ENCODE measurements at regions not wholly inside any gene's neighbourhood (a gene's known extent, or its start where the extent isn't known, plus 50 kb on each side); places are given as distances from the start of the nearest gene placed in this dataset.
"Not testable (repeated sequence)": the region's sequence is repeated elsewhere in the genome, so short reads cannot be mapped to it uniquely, and the experiment has no call there.

DNA sequence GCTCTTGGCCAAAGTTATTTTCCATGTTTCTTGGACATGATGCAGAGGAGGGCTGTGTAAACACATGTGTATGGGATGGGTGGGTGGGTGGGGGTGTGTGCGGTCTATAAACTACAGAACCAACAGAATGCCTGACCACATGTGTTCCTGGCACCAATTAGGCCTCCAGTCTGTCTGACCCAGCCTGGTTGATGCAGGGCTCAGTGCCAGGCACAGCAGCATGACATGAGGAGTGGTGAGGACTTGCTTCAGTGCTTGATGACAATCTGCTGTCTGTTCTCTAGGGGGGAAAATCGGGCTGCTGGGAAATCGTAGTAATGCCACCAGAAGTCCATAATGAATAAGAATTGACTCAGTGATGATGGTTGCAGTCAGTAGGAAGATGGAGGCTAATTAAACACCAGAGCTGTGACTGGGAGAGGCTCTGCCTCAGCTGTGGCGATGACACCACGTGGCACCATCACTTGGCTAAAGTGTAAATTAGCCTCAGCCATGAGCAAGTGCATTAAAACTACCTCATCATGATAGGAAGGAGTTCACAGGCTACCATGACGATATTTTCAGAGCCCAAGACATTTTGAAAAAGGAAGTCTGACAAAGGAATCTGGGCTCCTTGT lies 260.1 kb upstream of the PODXL start:
- DNase-seq (ENCODE audit: low read depth in 4 of 4, low spot score in 3 of 4), result no peak

DNA sequence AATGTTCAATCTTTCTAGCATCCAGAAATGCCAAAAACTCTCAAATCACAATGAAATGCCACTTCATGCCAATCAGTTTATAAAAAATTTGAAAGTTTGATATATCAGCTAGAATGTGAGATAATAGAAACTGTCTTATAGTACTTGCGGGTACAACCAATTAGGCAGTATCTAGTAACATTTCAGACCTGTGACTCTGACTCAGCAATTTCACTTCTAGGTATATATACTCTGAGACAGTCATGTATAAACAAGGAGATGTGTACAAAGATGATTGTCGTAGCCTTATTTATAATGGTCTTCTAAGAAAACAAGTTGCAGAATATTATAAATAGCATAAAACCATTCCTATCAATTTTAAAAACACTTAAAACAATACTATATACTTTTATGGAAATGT lies 252.3 kb upstream of the PODXL start:
- DNase-seq (ENCODE audit: low read depth in 4 of 4, low spot score in 3 of 4), result no peak

DNA sequence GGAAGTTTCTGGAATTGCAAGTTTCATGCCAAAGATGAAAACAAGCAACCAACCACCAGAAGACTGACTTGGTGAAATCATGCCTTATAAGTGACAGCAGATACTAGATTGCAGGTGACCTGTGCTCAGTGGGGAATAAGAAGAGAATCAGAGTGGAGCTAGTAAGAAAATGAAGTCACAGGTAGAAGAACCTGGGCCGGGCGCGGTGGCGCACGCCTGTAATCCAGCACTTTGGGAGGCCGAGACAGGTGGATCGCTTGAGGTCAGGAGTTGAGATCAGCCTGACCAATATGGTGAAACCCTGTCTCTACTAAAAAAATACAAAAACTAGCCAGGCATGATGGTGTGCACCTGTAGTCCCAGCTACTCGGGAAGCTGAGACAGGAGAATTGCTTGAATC lies 251.7 kb upstream of the PODXL start:
- not testable (repeated sequence) for DNase-seq (ENCODE audit: low read depth in 4 of 4, low spot score in 3 of 4)

DNA sequence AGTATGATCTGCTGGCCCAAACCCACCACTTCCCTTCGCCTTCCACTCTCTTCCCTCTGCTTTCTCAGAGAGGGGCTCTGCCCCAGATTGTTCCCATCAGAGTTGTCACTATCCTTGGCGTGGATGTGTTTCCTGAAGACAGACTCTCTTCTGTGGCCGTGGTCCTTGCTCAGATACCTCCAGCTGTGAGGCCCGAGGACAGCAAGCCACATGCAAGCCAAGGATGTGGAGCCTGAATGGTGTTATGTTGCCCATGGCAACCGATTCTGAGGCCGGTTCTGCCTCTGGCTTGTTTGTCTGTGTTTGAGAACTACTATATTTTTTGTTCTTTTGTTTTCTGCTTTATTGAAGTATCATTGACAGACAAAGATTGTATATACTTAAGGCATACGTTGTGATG lies 247.4 kb upstream of the PODXL start:
- no peak for DNase-seq (ENCODE audit: low read depth in 4 of 4, low spot score in 3 of 4)

DNA sequence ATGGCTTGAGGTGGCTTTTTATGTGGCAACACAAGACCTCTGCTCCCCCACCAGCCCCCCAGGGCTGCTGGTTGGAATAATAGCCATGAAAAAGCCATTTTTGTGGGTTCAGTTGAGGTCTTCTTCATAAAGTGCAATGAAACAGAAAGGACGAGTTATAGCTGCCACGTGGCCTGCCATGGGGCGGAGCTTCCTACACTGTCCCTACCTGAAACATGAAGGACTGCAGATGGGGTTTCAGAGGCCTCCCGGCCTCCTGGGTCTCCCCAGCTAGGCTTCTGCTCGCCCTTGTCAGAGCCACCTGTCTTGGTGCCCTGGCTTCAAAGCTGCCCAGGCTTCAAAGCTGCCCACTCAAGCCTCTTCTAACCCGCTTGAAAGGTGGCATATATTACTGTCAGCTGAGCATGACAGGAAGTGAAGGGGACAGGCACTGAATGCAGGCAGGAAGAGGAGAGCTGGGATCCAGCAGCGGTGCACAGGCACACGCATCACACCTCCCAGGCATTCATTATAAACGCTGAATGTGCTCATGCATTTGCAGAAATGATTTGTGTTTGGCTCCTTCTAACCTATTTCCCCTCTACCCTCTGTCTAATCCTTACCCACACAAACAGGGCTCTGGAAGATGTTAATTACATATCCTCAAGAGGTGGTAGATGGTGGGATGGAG lies 245.9 kb upstream of the PODXL start:
- DNase-seq (ENCODE audit: low read depth in 4 of 4, low spot score in 3 of 4), result no peak

DNA sequence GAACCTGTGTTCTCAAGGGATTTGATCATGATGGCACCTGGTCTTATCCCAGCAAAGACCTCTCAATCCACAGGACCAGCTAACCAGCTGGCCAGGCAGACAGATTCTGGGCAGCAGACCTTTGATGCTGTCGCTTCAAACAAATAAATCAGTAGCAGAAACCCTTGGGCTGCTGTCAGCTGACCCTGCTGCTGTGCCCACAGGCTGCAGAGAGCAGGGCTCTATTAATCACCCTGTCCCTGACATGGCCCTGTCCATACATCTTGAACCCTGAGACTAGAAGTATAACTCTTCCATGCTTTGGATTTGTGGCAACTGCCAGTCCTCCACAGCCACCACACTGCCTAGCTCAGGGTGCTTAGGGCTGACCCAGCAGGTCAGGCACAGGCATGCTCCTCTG lies 244.1 kb upstream of the PODXL start:
- no peak for DNase-seq (ENCODE audit: low read depth in 4 of 4, low spot score in 3 of 4)

DNA sequence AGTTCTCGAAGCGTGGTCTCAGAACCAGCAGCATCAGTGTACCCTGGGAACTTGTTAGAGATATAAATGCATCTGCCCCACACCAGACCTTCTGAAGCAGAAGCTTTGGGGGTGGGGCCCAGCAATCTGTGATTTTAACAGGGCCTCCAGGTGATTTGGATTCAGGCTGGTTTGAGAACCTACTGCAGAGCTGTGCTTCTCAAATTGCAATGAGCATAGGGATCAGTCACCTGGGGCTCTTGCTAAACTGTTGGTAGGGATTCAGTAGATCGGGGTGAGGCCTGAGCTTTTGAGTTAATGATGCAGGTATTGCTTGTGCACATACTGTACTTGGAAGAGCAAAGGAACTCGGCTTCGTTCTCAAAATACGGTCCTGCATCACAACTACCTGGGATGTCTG lies 243.6 kb upstream of the PODXL start:
- DNase-seq (ENCODE audit: low read depth in 4 of 4, low spot score in 3 of 4), result no peak

DNA sequence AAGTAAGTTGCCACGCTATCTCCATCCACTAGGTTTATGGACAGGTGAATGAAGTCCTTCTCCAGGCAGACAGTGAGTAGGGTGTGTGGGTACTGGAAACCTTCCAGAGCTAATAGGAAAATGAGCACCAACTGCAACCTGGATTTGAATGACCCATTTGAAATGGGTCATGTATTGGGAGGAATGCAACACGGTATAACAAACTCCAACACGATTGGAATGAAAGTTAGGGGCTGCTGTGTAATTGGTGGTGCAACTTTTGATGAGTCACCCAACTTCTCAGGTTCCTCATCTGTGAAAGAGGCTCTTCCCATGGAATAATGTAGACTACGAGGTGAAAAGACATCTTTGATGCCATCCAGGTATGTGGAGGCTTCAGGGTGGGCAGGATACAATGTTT lies 241.4 kb upstream of the PODXL start:
- DNase-seq (ENCODE audit: low read depth in 4 of 4, low spot score in 3 of 4), result no peak

DNA sequence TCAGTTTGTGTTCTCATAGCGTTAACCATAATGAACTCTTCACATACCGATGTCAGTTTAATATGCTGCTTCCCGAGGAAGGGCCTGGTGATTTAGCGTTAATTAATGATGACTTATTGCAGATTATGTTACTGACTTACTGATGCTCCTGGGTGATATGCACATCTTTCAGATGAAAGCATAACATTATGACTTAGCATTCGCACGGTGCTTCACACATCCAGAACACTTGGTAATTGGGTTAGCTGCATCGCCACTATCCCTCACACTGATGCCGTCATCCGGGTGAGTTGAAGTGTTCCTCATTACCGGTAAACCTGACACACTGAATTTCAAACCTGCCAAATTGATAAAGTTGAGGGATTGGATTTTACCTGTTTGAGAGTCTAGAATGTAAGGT lies 239.0 kb upstream of the PODXL start:
- DNase-seq (ENCODE audit: low read depth in 4 of 4, low spot score in 3 of 4), result no peak

DNA sequence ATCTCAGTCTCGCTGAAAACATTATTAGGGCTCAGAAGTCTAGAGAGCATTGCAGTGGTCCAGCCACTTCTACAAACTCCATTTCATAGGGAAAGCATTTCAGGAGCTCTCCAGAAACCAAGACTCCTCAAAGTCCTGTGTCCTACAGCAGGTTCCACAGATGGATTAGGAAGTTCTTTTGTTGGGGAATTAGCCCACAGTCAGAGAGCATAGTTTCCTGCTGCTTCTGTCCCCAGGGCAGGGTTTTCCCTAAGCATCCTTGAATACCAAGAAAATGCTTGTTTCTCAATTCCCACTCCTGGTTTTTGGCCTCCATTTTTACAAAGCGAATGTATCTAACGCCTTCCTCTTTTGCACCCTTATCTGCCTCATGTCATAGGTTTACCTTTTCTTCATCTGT lies 235.9 kb upstream of the PODXL start:
- DNase-seq (ENCODE audit: low read depth in 4 of 4, low spot score in 3 of 4), result no peak

DNA sequence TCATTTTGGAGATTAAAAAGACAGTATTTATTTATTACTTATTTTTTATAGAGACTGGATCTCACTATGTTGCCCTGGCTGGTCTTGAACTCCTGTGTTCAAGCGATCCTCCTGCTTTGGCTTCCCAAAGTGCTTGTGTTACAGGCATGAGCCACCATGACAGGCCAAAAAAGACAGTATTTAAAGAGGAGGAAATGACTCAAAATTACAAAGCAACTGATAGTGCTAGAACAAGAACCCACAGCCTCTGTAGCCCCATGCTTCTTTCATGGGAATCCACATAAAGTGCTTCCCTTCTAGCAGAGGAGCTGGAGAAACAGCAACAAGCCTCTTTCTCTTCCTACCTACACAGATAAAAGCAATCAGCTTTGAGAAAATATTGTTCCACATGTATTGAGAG lies 230.7 kb upstream of the PODXL start:
- DNase-seq (ENCODE audit: low read depth in 4 of 4, low spot score in 3 of 4), result no peak

DNA sequence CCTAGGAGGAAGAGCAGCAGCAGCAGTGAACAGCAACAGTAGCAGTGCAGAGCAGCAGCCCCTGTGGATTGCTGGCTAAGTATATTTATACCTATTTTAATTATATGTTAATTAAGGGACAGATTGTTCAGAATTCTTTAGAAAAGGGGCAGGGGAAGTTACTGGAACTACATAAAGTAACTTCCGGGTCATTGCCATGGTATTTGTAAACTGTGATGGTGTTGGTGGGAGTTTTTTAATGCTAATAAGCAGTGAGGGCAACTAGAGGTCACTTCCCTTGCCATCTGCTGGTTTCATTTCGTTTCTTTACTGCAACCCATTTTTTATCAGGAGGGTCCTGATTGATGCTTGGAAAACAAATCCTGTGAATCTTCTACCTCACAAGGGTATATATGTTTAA lies 229.8 kb upstream of the PODXL start:
- DNase-seq (ENCODE audit: low read depth in 4 of 4, low spot score in 3 of 4), result no peak

DNA sequence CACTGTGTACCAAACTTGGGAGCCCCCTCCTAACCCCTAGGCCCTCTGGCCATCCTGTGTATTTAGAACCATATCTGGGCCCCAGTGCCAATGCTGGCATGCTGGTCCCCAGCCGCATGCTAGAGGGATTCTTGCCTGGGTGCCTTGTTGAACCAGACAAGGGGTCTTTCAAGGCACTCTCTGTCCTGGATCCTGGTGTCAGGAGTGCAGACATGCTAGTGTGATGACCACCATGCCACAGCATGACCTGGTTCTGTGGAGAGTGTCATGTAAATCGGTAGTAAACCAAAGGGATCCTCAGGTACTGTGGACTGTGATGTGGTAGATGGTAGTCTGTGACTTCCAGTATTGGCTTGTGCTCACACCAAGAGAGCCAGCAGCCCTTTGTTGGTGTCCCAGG lies 222.2 kb upstream of the PODXL start:
- no peak for DNase-seq (ENCODE audit: low read depth in 4 of 4, low spot score in 3 of 4)

DNA sequence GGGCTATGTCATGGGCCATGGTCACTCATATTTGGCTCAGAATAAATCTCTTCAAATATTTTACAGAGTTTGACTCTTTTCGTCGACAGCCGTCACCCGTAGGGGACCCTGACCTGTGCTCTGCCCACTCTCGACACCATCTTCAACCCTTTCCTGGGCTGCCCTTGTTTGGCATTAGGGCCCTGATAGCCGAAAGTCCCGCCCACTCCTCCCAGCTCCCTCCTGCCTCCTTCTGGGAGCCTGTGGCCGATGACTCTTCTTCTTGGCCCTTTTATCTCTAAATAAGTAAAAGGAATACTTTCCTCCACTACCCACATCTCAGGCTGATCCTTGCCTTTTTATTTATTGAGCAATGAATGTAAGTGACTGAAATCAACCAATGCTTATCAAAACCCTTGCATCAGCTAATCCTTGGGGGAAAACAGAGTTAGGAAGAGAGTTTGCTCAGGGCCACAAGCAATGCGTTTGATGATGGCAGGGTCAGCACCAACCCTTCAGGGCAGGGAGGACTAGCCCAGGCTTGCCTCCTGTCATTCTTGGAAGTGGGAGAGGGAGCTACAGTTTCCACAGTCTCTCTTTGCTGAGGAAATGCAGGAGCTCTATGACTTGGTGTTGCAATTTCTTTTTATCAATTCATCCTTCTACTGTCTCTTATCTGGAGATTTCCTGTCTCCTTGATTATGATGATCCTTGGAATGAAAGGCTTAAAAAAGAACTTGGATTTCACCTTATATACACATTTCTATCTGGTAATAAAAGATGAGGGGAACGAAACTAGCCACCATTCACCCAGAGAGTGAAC lies 218.2 kb upstream of the PODXL start:
- no peak for DNase-seq (ENCODE audit: low read depth in 4 of 4, low spot score in 3 of 4)

DNA sequence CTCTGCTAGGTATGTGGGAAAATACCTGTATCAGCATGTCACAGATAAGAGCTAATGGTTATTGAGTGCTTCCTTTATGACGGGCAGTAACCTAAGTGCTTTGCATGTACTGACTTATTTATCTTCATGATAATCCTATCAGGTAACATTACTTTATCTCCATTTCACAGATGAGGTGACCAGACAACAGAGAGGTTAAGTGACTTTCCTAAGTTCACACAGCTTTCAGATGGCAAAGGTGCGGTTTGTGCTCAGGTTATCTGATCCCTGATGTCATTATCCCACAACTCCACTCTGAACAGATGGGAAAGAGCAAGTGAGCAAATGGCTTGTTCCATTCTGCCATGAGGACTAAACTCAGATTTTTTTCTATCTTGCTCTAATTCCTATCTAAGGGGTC lies 217.0 kb upstream of the PODXL start:
- no peak for DNase-seq (ENCODE audit: low read depth in 4 of 4, low spot score in 3 of 4)

DNA sequence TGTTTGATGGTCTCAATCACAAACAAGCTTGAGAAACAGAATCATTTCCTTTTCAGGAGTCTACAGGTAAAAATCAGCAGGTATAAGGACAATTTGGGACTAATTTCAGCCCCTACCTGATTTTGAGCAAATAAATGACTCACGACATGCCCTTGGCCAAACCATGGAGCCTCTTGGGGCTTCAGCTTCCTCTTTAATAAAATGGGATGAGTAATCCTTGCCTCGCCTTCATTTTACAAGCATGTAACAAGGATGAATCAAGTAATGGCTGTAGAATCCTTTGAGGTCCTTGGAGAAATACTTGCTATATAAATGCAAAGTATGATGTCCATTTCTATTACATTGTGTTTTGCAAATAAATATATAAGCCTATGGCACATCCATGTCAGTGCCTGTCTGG lies 212.8 kb upstream of the PODXL start:
- no peak for DNase-seq (ENCODE audit: low read depth in 4 of 4, low spot score in 3 of 4)

DNA sequence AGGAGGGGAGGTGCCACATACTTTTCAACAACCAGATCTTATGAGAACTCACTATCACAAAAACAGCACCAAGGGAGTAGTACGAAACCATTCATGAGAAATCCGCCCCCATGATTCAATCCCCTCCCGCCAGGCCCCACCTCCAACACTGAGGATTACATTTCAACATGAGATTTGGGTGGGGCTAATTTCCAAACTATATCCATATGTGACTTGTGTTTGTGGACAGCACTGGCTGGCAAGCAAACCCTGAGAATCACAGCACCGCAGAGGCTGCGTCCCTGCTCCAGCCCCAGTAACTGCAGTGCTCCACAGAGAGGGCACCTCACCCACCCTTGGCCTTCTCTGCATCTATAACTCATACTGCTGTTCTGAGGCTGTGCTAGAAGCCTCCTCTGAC lies 211.2 kb upstream of the PODXL start:
- DNase-seq (ENCODE audit: low read depth in 4 of 4, low spot score in 3 of 4), result no peak

DNA sequence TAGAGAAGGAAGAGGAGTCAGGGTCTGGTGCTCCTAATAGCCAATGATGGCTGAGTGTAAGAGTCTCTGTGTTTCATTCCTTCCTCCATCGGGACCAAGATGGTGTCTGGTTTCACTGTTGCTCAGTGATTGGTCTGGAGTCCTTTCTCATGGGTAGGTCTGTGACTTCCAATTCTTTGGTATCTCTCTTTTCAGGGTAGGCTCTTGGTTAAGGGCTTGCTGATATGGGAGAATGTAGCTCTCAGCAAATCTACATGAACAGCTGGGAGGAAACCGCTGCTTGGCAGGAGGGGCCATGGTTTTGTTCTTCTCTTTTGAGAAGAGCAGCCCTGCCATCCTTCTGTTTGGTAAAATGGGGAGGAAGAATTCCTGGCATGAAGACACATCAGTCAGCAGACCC lies 209.1 kb upstream of the PODXL start:
- no peak for DNase-seq (ENCODE audit: low read depth in 4 of 4, low spot score in 3 of 4)

DNA sequence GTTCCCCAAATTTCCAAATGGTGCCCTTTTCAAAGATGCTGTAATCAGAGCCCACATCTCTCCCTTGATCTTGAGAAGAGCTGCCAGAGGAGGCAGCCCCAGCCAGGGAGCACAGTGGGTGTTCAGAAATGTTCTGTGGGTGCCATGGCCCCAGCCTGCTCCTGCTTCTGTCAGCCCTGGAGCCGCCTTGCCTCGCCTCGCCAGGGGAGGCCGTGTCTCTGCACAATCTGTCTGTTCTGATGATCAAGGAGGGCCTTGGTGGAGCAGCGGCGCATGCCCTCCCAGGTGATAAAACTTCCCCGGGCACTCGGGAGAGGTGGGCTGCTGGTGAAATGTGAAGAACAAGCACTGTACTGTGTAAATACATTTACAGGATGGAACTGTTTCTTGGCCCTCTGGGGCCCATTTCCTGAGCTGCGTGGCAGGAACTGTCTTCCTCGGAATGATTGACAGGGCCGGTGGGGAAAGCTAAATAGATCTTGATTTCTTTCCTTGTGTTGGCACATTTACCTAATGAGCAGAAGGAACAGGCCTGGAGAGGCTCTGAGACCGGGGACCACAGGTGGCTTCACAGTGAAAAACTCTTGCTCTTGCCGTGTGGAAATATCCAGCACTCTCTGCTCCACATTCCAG lies 207.8 kb upstream of the PODXL start:
- no peak for DNase-seq (ENCODE audit: low read depth in 4 of 4, low spot score in 3 of 4)

DNA sequence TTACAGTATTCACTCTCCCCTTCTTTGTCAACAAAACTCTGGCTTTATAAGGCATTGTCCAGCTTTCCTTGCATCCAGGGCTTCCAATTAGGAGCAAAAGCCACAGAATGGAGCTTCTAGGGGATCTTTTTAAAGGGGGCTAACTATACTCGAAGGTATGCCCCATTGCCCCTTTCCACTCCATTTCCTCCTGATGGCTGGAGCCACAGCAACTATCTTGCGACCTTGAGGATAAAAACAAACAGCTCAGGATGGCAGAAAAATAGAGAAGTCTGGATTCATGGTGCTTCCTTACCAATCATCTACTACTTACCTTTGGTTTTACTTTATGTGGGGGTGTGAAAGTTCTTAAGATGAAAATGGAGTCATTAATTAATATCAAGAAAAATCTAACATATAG lies 206.3 kb upstream of the PODXL start:
- no peak for DNase-seq (ENCODE audit: low read depth in 4 of 4, low spot score in 3 of 4)

DNA sequence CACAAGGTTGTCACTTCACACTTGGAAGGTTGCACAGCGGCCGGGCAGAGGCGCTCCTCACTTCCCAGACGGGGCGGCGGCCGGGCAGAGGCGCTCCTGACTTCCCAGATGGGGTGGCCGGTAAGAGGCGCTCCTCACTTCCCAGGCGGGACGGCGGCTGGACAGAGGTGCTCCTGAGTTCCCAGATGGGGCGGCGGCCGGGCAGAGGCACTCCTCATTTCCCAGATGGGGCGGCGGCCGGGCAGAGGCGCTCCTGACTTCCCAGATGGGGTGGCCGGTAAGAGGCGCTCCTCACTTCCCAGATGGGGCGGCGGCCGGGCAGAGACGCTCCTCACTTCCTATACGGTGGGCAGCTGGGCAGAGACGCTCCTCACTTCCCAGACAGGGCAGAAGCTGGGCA lies 199.4 kb upstream of the PODXL start:
- DNase-seq (ENCODE audit: low read depth in 4 of 4, low spot score in 3 of 4), result not testable (repeated sequence)

Data from right renal pelvis (tissue), 4 donors.